A549 (cell line): ENCODE measurements at regions not wholly inside any gene's neighbourhood (a gene's known extent, or its start where the extent isn't known, plus 50 kb on each side); places are given as distances from the start of the nearest gene placed in this dataset.

Experiments
- ATAC-seq, 2 experiments: fragments of 200-7000 bp in 1 of 2; fragments of >200 bp in 1 of 2; cut with Nextera tagmentation in 1 of 2; cut with Tn5 transposase in 1 of 2; 3 replicates each; pipeline versions ENCODE4 v1.8.0 to v1.9.1; 2018 to 2020; ENCODE audit warnings: mild to moderate bottlenecking in 1 of 2, moderate library complexity in 1 of 2
- CTCF ChIA-PET: fragments of 300-600 bp; sonication (Branson Sonifier 250); formaldehyde crosslinking; extraction: SDS; loops from one replicate; lab custom pipeline; 2021; ENCODE audit warnings: antibody characterized with exemption, inconsistent platforms; lab: Yijun Ruan, JAX
- POLR2A ChIA-PET: fragments of 350-600 bp; formaldehyde crosslinking; extraction: SDS; loops from one replicate; lab custom pipeline; 2021; ENCODE audit warnings: antibody characterized with exemption, inconsistent platforms; lab: Yijun Ruan, JAX
- DNase-seq, 2 experiments: peaks; one replicate each; pipeline versions ENCODE4 v3.0.0 to v3.0.0-alpha.2; 2011 to 2016; ENCODE audit warnings: low read depth in 1 of 2, low spot score in 1 of 2
- FAIRE-seq: peaks from 2 replicates; lab custom pipeline; 2011; peaks lifted over from hg19 to GRCh38; lab: Jason Lieb, UNC
- H3K27ac ChIP-seq, 2 experiments: fragments of >200 bp; sonication (Bioruptor Twin); formaldehyde crosslinking; 3 replicates each; pipeline ENCODE4 v1.5.1; 2016 to 2017
- H3K4me1 ChIP-seq: fragments of >200 bp; sonication (Bioruptor Twin); formaldehyde crosslinking; 3 replicates; pipeline ENCODE4 v1.6.1; 2016
- H3K4me2 ChIP-seq: fragments of >200 bp; sonication (Bioruptor Twin); formaldehyde crosslinking; 3 replicates; pipeline ENCODE4 v1.6.1; 2016
- H3K4me3 ChIP-seq: fragments of >200 bp; sonication (Bioruptor Twin); formaldehyde crosslinking; 3 replicates; pipeline ENCODE4 v1.5.1; 2016
- H3K9me3 ChIP-seq: fragments of >200 bp; sonication (Bioruptor Twin); formaldehyde crosslinking; 3 replicates; pipeline ENCODE4 v1.6.1; 2016
- CEBPB ChIP-seq, 2 experiments: fragments of >200 bp in 1 of 2; sonication (Bioruptor Twin) in 1 of 2; formaldehyde crosslinking in 1 of 2; IDR thresholded peaks; 2 replicates each; pipeline ENCODE4 v1.6.1; 2012 to 2016
- CHD2 ChIP-seq: fragments of 150-350 bp; IDR thresholded peaks from 2 replicates; pipeline ENCODE4 v1.6.1; 2014; ENCODE audit warnings: low read length; ENCODE audit not compliant: partially characterized antibody
- CHD4 ChIP-seq: fragments of 200-600 bp; sonication (generic); IDR thresholded peaks from 2 replicates; pipeline ENCODE4 v1.6.1; 2016; ENCODE audit warnings: antibody characterized with exemption, mild to moderate bottlenecking, borderline replicate concordance
- EHF ChIP-seq: fragments of 250-450 bp; sonication (Bioruptor Pico); IDR thresholded peaks from 2 replicates; pipeline ENCODE4 v1.5.0; 2020; ENCODE audit warnings: mild to moderate bottlenecking
- ELK1 ChIP-seq: fragments of 150-350 bp; IDR thresholded peaks from 2 replicates; pipeline ENCODE4 v1.6.1; 2014; ENCODE audit warnings: low read depth, mild to moderate bottlenecking, low read length
- EP300 ChIP-seq, 2 experiments: fragments of >200 bp; sonication (Bioruptor Twin); formaldehyde crosslinking; IDR thresholded peaks; 2 replicates in 1 of 2; 3 replicates in 1 of 2; pipeline ENCODE4 v1.6.1; 2016 to 2017
- FOSB ChIP-seq: fragments of 250-450 bp; sonication (Bioruptor Pico); IDR thresholded peaks from 2 replicates; pipeline ENCODE4 v1.5.0; 2020; ENCODE audit warnings: mild to moderate bottlenecking, moderate library complexity
- FOSL2 ChIP-seq, 2 experiments: fragments of 450-650 bp in 1 of 2; fragments of >200 bp in 1 of 2; sonication (Bioruptor Twin) in 1 of 2; formaldehyde crosslinking; IDR thresholded peaks; 2 replicates each; pipeline versions ENCODE4 v1.5.0 to v1.6.1; 2016 to 2020; ENCODE audit warnings: mild to moderate bottlenecking in 1 of 2, moderate library complexity in 1 of 2
- HDAC2 ChIP-seq: fragments of 200-600 bp; sonication (generic); IDR thresholded peaks from 2 replicates; pipeline ENCODE4 v1.6.1; 2016
- HMGXB4 ChIP-seq: fragments of 250-450 bp; sonication (Bioruptor Pico); IDR thresholded peaks from 2 replicates; pipeline ENCODE4 v1.5.0; 2021; ENCODE audit warnings: mild to moderate bottlenecking, moderate library complexity, borderline replicate concordance
- HOXB13 ChIP-seq: fragments of 250-450 bp; sonication (Bioruptor Pico); IDR thresholded peaks from 2 replicates; pipeline ENCODE4 v1.5.0; 2020; ENCODE audit warnings: low read depth, mild to moderate bottlenecking, moderate library complexity
- KDM1A ChIP-seq: fragments of 200-600 bp; sonication (generic); IDR thresholded peaks from 2 replicates; pipeline ENCODE4 v1.6.1; 2016; ENCODE audit warnings: low read depth, mild to moderate bottlenecking
- MYC ChIP-seq: IDR thresholded peaks from 2 replicates; pipeline ENCODE4 v1.6.1; 2012; ENCODE audit warnings: mild to moderate bottlenecking, inconsistent platforms, low read length, improper control_type of control experiment, borderline replicate concordance
- NR3C1 ChIP-seq: fragments of >200 bp; sonication (Bioruptor Twin); formaldehyde crosslinking; IDR thresholded peaks from 3 replicates; pipeline ENCODE4 v1.6.1; 2017
- PBX3 ChIP-seq: IDR thresholded peaks from 2 replicates; pipeline ENCODE4 v1.6.1; 2012
- RAD21 ChIP-seq, 2 experiments: fragments of >200 bp in 1 of 2; sonication (Bioruptor Twin) in 1 of 2; formaldehyde crosslinking in 1 of 2; IDR thresholded peaks in 1 of 2; conservative IDR thresholded peaks in 1 of 2; 2 replicates in 1 of 2; 3 replicates in 1 of 2; pipeline ENCODE4 v1.6.1; 2012 to 2018; ENCODE audit warnings: inconsistent platforms in 1 of 2
- RCOR1 ChIP-seq: fragments of 150-350 bp; IDR thresholded peaks from 2 replicates; pipeline ENCODE4 v1.6.1; 2014; ENCODE audit warnings: antibody characterized with exemption, low read length, low read depth
- REST ChIP-seq: fragments of 200-600 bp; sonication (generic); IDR thresholded peaks from 2 replicates; pipeline ENCODE4 v1.6.1; 2016; ENCODE audit warnings: antibody characterized with exemption, mild to moderate bottlenecking, moderate library complexity
- SMC3 ChIP-seq: fragments of >200 bp; sonication (Bioruptor Twin); formaldehyde crosslinking; IDR thresholded peaks from 3 replicates; pipeline ENCODE4 v1.6.1; 2018; ENCODE audit warnings: inconsistent platforms
- TP53 ChIP-seq: fragments of 250-450 bp; sonication (Bioruptor Pico); IDR thresholded peaks from 2 replicates; pipeline ENCODE4 v1.5.0; 2021; ENCODE audit warnings: mild to moderate bottlenecking, moderate library complexity
- WGBS: methylation state at CpG from one replicate; pipeline ENCODE4 v1.1.6; 2017; ENCODE audit errors: missing lambda C conversion rate; 5-methylcytosine and 5-hydroxymethylcytosine counted together

- POLR2A ChIA-PET: no interaction called here
- FAIRE-seq (peak; percentile 56), DNase-seq (no peak)
- Histone ChIP-seq H3K4me2 (no peak overlapping the region), H3K27ac (peak overlapping the region in 1 of 2 experiments; percentile 56; a peak in 1 of 6 replicates), H3K9me3 (no peaks in the 10 kb centered on the region), H3K4me1 (0 out of 3 replicates have a peak, but pooled peaks cover 6% of the 10 kb centered on the region)
- CTCF ChIA-PET: interaction anchor here (0.6 kb wide), 1 partner anchor 113 kb away, joined by 5 read pairs; no protein-coding TSS in a partner anchor
- TF ChIP-seq HOXB13 (CRISPR knock-in tag) (no peak), CHD4 (no peak), HMGXB4 (no peak), NR3C1 (no peak), FOSB (CRISPR knock-in tag) (no peak), HDAC2 (no peak), CEBPB (IDR thresholded peaks at IDR 0.05) (no peak), ELK1 (no peak), RCOR1 (no peak), EHF (CRISPR knock-in tag) (no peak), REST (no peak), EP300 (IDR thresholded peaks at IDR 0.05) (no peak), PBX3 (no peak), FOSL2 (IDR thresholded peaks at IDR 0.05) (no peak), FOSL2 (CRISPR knock-in tag; IDR thresholded peaks at IDR 0.05) (no peak), TP53 (no peak), SMC3 (no peak), MYC (no peak), CHD2 (no peak), KDM1A (no peak)
- TF ChIP-seq, all 56 proteins: peak for 0
- no peak overlapping the region for H3K4me3 ChIP-seq
- WGBS: 85% methylated on average over 2 of the region's 2 CpGs
- ATAC-seq: no peak
Measured at GRCh38 chr17:15885770-15886169, 59.2 kb upstream of the ADORA2B start.

- no peak overlapping the region for H3K4me2 ChIP-seq
- WGBS: 75% methylated on average over 8 of the region's 8 CpGs
- DNase-seq (no peak), FAIRE-seq (no peak), ATAC-seq (no peak)
- ChIA-PET POLR2A (no interaction called here), CTCF (interaction anchor here (0.6 to 1.2 kb wide), 2 partner anchors 58 to 113 kb away, joined by 3 to 5 read pairs; no protein-coding TSS in a partner anchor)
- H3K27ac ChIP-seq: peak overlapping the region in 1 of 2 experiments; percentile 56; a peak in 2 of 6 replicates
- no peak overlapping the region for H3K4me3 ChIP-seq
- H3K4me1 ChIP-seq: 0 out of 3 replicates have a peak, but pooled peaks cover 6% of the 10 kb centered on the region
- H3K9me3 ChIP-seq: no peaks in the 10 kb centered on the region
- TF ChIP-seq HOXB13 (CRISPR knock-in tag) (no peak), RAD21 (conservative IDR thresholded peaks at IDR 0.05 in 1 of 2, IDR thresholded peaks at IDR 0.05 in 1 of 2) (no peak), SMC3 (no peak)
Measured at GRCh38 chr17:15886221-15886620, 58.7 kb upstream of the ADORA2B start.
